ENCODE measurements at regions not wholly inside any gene's neighbourhood (a gene's known extent, or its start where the extent isn't known, plus 50 kb on each side); places are given as distances from the start of the nearest gene placed in this dataset.
A peak's percentile ranks its signal among the peaks of the same experiment; 100 is the strongest.

GRCh38 chr12:30416631-30417030 lies 279.0 kb downstream of the IPO8 start:
- peak; percentile 24 for DNase-seq (ENCODE audit: low read depth)
- FAIRE-seq, result no peak
- H3K27me3 ChIP-seq (ENCODE audit: insufficient read depth, low read length), result no peaks in the 10 kb centered on the region
- peak overlapping the region; percentile 83 for H3K27ac ChIP-seq (ENCODE audit: low read depth, low read length)
- no peak overlapping the region for H3K4me3 ChIP-seq (ENCODE audit: insufficient read depth, low read depth, low read length)
- H3K4me1 ChIP-seq (ENCODE audit: insufficient read depth, low read length), result peaks cover 25% of the 10 kb centered on the region
- H3K4me2 ChIP-seq (ENCODE audit: low read length), result no peak overlapping the region
- Mint-ChIP-seq H3K27me3 (ENCODE audit: low read depth, unreplicated experiment) (no peaks in the 10 kb centered on the region), H3K27ac (ENCODE audit: unreplicated experiment) (no peak overlapping the region), H3K9me3 (ENCODE audit: unreplicated experiment) (no peaks in the 10 kb centered on the region), H3K36me3 (ENCODE audit: low read depth, unreplicated experiment) (no peaks in the 10 kb centered on the region), H3K4me3 (ENCODE audit: unreplicated experiment) (no peak overlapping the region), H3K4me1 (ENCODE audit: low read depth, unreplicated experiment) (peaks cover 27% of the 10 kb centered on the region)
- H3K79me2 ChIP-seq (ENCODE audit: insufficient read depth, low read length), result no peaks in the 10 kb centered on the region
- H4K20me1 ChIP-seq (ENCODE audit: insufficient read depth, low read length), result no peaks in the 10 kb centered on the region
- no peaks in the 10 kb centered on the region for H3K9me3 ChIP-seq (ENCODE audit: insufficient read depth, low read depth, low read length)
- no peak overlapping the region for H2AFZ ChIP-seq (ENCODE audit: low read depth, low read length)
- no peak for TF ChIP-seq EZH2 (IDR thresholded peaks at IDR 0.05; ENCODE audit: insufficient read depth, low read length)
- TF ChIP-seq, protein P1, sequence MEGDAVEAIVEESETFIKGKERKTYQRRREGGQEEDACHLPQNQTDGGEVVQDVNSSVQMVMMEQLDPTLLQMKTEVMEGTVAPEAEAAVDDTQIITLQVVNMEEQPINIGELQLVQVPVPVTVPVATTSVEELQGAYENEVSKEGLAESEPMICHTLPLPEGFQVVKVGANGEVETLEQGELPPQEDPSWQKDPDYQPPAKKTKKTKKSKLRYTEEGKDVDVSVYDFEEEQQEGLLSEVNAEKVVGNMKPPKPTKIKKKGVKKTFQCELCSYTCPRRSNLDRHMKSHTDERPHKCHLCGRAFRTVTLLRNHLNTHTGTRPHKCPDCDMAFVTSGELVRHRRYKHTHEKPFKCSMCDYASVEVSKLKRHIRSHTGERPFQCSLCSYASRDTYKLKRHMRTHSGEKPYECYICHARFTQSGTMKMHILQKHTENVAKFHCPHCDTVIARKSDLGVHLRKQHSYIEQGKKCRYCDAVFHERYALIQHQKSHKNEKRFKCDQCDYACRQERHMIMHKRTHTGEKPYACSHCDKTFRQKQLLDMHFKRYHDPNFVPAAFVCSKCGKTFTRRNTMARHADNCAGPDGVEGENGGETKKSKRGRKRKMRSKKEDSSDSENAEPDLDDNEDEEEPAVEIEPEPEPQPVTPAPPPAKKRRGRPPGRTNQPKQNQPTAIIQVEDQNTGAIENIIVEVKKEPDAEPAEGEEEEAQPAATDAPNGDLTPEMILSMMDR (IDR thresholded peaks at IDR 0.05; ENCODE audit: insufficient read depth, low read depth, low read length), result no peak
- no peaks in the 10 kb centered on the region for H3K36me3 ChIP-seq (ENCODE audit: insufficient read depth, low read length)
- H3K9ac ChIP-seq (ENCODE audit: low read length), result no peak overlapping the region

GRCh38 chr12:30415777-30416176 lies 279.9 kb downstream of the IPO8 start:
- no peak overlapping the region for H3K4me3 ChIP-seq (ENCODE audit: insufficient read depth, low read depth, low read length)
- H3K4me1 ChIP-seq (ENCODE audit: insufficient read depth, low read length), result peaks cover 21% of the 10 kb centered on the region
- Mint-ChIP-seq H3K4me1 (ENCODE audit: low read depth, unreplicated experiment) (peaks cover 22% of the 10 kb centered on the region), H3K27ac (ENCODE audit: unreplicated experiment) (no peak overlapping the region), H3K4me3 (ENCODE audit: unreplicated experiment) (no peak overlapping the region), H3K27me3 (ENCODE audit: low read depth, unreplicated experiment) (no peaks in the 10 kb centered on the region), H3K9me3 (ENCODE audit: unreplicated experiment) (no peaks in the 10 kb centered on the region), H3K36me3 (ENCODE audit: low read depth, unreplicated experiment) (no peaks in the 10 kb centered on the region)
- no peaks in the 10 kb centered on the region for H3K9me3 ChIP-seq (ENCODE audit: insufficient read depth, low read depth, low read length)
- no peaks in the 10 kb centered on the region for H3K36me3 ChIP-seq (ENCODE audit: insufficient read depth, low read length)
- no peak overlapping the region for H3K27ac ChIP-seq (ENCODE audit: low read depth, low read length)
- no peaks in the 10 kb centered on the region for H4K20me1 ChIP-seq (ENCODE audit: insufficient read depth, low read length)
- DNase-seq (ENCODE audit: low read depth) (no peak), FAIRE-seq (peak; percentile 9)
- H2AFZ ChIP-seq (ENCODE audit: low read depth, low read length), result no peak overlapping the region
- H3K79me2 ChIP-seq (ENCODE audit: insufficient read depth, low read length), result no peaks in the 10 kb centered on the region
- TF ChIP-seq EZH2 (IDR thresholded peaks at IDR 0.05; ENCODE audit: insufficient read depth, low read length), result no peak
- TF ChIP-seq, protein P1 (IDR thresholded peaks at IDR 0.05; ENCODE audit: insufficient read depth, low read depth, low read length), result no peak
- H3K4me2 ChIP-seq (ENCODE audit: low read length), result no peak overlapping the region
- no peaks in the 10 kb centered on the region for H3K27me3 ChIP-seq (ENCODE audit: insufficient read depth, low read length)
- H3K9ac ChIP-seq (ENCODE audit: low read length), result no peak overlapping the region

GRCh38 chr12:30414507-30414906 lies 281.2 kb downstream of the IPO8 start:
- FAIRE-seq (no peak), DNase-seq (ENCODE audit: low read depth) (no peak)
- H3K27ac ChIP-seq (ENCODE audit: low read depth, low read length), result no peak overlapping the region
- Mint-ChIP-seq H3K4me1 (ENCODE audit: low read depth, unreplicated experiment) (peaks cover 15% of the 10 kb centered on the region), H3K27me3 (ENCODE audit: low read depth, unreplicated experiment) (no peaks in the 10 kb centered on the region), H3K4me3 (ENCODE audit: unreplicated experiment) (no peak overlapping the region), H3K36me3 (ENCODE audit: low read depth, unreplicated experiment) (no peaks in the 10 kb centered on the region), H3K9me3 (ENCODE audit: unreplicated experiment) (no peaks in the 10 kb centered on the region), H3K27ac (ENCODE audit: unreplicated experiment) (no peak overlapping the region)
- H3K4me2 ChIP-seq (ENCODE audit: low read length), result no peak overlapping the region
- no peak overlapping the region for H3K9ac ChIP-seq (ENCODE audit: low read length)
- peaks cover 15% of the 10 kb centered on the region for H3K4me1 ChIP-seq (ENCODE audit: insufficient read depth, low read length)
- H4K20me1 ChIP-seq (ENCODE audit: insufficient read depth, low read length), result no peaks in the 10 kb centered on the region
- H3K9me3 ChIP-seq (ENCODE audit: insufficient read depth, low read depth, low read length), result no peaks in the 10 kb centered on the region
- H3K79me2 ChIP-seq (ENCODE audit: insufficient read depth, low read length), result no peaks in the 10 kb centered on the region
- no peaks in the 10 kb centered on the region for H3K36me3 ChIP-seq (ENCODE audit: insufficient read depth, low read length)
- TF ChIP-seq, protein P1 (IDR thresholded peaks at IDR 0.05; ENCODE audit: insufficient read depth, low read depth, low read length), result no peak
- TF ChIP-seq EZH2 (IDR thresholded peaks at IDR 0.05; ENCODE audit: insufficient read depth, low read length), result no peak
- H3K4me3 ChIP-seq (ENCODE audit: insufficient read depth, low read depth, low read length), result no peak overlapping the region
- H3K27me3 ChIP-seq (ENCODE audit: insufficient read depth, low read length), result no peaks in the 10 kb centered on the region
- H2AFZ ChIP-seq (ENCODE audit: low read depth, low read length), result no peak overlapping the region
